GM18868 (cell line): ENCODE measurements at regions not wholly inside any gene's neighbourhood (a gene's known extent, or its start where the extent isn't known, plus 50 kb on each side); places are given as distances from the start of the nearest gene placed in this dataset.
"Not testable (repeated sequence)": the region's sequence is repeated elsewhere in the genome, so short reads cannot be mapped to it uniquely, and the experiment has no call there.

Experiments
- ATAC-seq: cut with Tn5 transposase; IDR thresholded peaks from one replicate; pipeline ENCODE4 v1.9.1; 2021; ENCODE audit warnings: mild to moderate bottlenecking, moderate library complexity; ENCODE audit not compliant: unreplicated experiment

DNA sequence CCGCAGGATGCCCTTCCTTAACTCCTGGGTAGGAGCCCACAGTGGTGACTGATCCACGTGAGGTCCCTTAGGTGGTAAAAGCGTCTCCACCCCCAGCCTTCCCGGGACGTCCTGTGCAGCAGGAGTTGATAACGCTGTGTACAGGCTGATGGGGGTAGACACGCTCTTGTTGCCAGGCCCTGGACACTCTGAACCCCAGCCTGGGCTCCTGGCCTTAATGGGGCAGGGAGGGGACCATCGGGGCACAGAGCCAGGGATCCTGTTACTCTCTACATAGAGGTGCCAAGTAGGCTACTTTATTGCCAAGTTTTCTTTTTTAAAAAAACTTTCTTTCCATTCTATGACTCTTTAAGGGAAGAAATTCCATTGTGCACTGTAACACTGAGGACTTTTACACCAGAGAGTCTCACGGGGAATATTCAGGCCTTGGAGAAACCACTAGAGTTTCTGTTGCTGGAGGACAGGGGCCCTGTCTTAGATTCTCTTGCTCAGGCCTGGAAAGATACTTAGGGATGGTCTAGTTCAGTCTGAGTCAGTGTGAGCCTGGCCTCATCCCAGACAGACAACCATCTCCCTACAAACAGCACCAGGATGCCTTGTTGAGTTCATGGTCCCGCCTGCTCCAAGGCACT is 104.3 kb upstream of the RNU6-1 start:
- no peak for ATAC-seq

DNA sequence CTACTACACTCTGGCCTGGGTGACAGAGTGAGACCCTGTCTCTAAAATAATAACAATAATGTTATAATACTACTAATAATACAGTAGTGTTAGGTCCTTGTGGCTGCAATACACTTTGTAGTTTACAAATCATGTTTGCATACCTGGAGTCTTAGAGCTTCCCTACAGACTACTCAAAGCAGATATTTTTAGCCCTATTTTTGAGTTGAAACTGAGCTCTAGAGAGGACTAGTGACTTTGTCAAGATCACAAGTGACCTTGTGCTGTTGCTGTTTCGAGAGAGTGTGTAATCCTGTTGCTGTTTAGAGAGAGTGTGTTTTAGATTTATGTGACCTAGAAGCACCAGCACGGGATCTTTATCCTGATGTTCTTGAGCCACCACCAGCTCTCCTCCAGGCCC is 105.3 kb upstream of the RNU6-1 start:
- ATAC-seq = no peak

DNA sequence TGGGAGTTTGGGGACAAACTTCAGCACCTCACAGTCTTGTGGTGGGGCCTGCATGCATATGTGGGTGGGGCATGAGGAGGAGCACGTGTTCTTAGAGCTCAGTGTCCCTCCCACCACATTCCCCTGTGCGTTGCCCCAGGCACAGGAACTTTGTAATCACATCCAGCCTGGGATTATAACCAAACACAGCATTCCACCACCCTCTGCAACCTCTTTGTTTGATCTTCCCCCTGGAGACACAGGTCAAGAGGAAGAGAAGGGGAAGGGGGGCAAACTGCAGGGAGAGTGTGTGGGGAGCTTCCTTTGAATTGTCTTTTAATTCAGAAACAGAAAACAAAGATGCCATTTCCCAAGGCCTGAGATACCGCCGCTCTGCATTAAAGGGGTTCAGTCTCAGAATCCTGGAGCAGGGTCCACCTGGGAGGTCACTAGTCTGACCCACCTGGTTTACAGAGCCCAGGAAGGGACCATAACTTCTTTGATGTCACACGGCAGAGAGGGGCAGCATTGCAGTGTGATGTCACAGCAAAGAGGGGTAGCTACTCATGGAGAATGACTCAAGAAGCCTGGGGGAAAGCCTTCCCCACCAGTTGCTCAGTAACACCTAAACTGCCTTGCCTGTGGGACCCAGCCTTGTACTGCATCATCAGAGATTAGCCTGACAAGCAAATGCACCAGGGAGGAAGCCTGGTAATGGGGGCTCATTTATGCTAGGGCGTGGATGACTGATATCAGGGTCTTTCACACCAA is 106.3 kb upstream of the RNU6-1 start:
- ATAC-seq = no peak

DNA sequence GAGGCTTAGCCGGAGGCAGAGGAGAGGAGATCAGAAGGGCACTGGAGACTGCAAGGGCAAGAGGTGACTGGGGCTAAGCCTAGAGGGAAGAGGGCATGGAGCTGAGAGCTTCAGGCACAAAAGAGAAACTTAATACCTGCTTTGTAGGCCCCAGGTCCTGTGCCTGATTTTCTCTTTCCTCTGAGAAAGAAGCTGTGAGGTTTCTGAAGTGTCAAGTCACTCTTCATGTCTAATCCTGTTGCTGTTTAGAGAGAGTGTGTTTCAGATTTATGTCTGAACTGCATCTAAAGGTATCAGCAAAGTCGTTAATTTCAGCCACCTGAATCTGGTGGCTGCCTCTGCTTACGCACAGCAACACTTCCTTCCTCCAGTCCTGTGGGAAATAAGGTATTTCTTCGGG is 106.9 kb upstream of the RNU6-1 start:
- no peak for ATAC-seq

DNA sequence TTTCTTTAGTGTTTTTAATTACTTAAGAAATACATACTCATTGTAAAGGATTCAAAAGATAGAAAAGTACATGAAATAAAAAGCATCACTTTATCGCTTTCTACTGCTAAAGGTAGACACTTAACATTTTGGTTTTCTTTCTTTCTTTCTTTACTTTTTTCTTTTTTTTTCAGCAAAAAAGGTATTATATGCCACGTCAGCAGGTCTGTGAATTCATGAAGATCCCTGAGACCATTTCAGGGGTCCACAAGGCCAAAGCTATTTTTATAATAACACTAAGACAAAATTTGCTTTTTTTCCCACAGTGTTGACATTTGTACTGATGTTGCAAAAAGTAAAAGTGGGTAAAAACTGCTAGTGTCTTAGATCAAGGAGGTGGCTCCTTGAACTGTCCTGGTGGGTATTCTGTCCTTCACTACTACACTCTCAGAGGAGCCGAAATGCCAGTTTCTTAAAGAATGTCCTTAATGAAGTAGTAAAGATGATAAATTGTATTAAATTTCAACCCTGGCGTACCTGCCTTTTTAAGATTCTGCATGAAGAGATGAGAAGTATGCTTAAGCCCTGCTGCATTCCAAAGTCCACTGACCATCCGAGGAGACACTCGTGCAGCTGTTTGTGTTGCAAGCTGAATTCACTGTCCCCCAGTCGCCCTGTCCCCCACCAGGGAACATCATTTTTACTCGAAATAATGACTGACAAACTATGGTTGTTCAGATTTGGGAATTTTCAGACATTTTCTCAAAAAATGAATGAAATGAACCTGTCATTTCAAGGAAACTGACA is 106.7 kb upstream of the PIAS1 start:
- no peak for ATAC-seq

DNA sequence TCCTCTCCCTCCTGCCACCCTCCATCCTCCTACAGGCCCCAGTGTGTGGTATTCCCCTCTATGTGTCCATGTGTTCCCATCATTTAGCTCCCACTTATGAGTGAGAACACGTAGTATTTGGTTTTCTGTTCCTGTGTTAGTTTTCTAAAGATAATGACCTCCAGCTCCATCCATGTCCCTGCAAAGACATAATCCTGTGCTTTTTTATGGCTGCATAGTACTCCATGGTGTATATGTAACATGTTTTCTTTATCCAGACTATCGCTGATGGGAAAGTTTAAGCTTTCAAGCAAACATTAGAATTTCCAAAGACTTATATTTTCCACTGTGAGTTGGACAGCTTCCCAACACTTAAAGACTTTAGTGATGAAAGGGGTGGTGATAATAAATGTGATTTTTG is 105.9 kb upstream of the PIAS1 start:
- no peak for ATAC-seq

DNA sequence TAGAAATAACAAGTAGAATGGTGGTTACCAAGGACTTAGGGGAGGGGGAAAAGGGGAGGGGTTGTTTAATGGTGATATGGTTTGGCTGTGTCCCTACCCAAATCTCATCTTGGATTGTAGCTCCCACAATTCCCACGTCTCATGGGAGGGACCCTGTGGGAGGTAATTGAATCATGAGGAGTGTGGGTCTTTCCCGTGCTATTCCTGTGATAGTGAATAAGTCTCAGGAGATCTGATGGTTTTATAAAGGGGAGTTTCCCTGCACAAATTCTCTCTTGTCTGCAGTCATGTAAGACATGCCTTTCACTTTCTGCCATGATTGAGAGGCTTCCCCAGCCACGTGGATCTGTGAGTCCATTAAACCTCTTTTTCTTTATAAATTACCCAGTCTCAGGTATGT is 102.9 kb upstream of the PIAS1 start:
- ATAC-seq = not testable (repeated sequence)

DNA sequence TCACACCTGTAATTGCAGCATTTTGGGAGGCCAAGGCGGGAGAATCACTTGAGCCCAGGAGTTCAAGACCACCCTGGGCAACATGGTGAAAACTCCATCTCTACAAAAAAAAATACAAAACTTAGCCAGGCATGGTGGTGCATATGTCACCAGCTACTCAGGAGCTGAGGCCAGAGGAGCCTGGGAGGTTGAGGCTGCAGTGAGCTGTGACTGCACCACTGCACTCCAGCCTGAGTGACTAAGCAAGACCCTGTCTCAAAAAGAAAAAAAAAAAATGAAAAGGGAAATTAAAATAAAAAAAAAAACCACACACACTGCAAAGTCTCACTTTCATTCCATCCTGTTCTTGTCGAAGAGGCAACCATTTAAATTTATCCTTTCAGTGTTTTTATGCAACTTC is 100.8 kb upstream of the PIAS1 start:
- ATAC-seq = no peak

DNA sequence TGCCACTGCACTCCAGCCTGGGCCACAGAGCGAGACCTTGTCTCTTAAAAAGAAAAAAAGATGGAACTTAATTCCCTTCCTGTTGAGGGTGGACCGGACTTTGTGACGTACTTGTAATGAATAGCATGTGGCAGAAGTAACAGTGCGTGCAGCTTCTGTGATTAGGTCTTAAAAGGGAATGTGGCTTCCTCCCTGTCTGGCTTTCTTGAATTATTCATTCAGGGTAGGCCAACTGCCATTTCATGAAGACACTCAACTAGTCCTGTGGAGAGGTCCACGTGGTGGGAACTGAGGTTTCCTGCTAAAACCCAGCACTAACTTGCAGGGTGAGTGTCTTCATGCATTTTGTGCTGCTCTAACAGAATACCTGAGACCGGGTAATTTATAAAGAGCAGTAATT is 98.9 kb upstream of the PIAS1 start:
- ATAC-seq = no peak

DNA sequence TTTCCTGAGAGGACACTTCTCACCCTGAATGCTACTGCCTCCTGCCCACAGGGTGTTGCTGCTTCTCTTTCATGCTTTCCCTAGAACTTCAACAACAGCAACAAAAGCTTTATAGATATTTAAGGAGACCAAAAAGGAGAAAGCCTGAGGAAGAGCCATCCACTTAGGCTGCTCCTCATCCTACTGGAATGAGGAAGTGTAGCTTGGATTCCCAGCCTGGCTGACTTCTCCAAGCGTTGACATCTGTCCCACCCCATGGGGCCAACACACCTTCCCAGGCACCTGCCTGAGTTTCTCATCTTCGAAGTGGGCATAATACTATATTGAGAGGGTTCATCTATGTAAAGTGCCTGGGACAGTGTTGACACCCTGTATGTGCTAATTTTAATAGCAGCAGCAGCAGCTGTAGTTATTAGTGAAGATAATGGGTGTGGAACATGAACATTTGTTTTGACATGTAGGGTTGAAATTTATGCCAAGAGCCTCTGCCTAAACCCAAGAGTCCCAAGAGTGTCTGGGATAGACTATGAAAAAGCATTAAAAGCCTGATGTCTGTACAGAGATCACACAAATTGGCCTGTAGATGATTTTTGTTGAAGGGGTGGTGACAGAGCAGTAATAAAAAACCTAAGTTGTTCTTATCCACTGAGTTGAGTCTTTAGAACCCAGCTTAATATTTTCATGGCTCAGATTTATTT is 96.5 kb upstream of the PIAS1 start:
- no peak for ATAC-seq

DNA sequence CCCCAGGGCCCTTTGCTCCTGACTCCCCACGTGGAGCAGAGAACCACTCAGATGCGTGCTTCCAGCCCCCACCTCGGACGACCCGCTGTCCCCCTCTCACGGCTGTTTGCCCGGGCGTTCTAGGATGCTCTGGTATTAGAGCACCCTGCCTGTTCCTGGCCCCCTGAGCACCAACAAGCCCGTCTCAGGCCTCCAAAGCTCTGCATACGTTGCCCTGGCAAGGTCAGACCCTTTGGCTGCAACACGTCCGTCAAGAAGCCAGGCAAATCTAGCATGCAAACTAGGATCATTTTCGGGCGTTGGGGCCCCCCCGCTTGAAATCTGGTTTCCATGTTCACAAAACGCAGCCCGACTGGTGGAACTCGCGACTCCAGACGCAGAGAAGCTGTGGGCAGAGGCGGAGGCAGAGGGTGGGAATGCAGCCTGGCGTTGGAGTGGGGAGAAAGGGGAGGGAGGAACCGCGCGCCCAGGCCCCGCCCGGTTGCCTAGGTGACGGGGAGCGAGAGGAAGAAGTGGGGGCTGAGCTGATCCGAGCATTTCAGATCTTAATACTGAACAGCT is 86.2 kb upstream of the PIAS1 start:
- ATAC-seq = no peak

DNA sequence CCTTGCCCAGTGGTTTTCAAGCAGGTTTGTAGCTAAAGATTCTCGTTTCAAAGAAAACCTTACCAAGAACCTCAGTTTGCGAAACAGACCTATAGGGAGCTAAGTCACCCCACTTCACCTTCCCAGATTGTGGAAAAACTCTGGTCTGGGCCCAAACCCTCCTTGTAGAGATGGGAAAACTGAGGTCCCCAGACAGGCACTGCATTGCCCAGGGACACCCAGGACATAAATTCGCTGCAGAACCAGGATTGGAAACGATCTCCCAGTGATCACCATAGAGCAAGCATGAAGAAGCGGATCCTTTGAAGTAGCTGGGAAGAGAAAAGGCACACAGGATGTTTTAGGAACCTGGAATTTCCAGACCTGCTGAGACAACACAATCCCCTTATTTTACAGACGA is 85.6 kb upstream of the PIAS1 start:
- ATAC-seq = no peak

DNA sequence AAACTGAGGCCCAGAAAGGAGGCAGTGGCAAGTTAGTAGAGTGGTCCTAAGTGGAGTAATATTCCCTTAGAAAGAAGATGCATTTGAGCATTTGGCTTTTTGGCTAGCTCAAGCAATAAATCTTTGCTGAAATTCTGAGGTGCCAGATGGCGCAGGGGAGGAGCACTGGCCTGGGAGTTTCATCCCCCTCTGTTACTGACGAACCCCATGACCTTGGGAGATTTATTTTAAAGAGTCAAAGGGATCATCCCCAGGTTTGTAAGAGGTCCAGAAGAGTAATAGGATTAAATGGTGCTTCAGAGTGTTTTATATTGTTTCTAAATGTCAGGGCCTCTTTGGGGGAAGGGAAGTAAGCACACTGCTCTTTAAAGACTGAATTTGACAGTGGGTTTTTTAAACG is 85.1 kb upstream of the PIAS1 start:
- ATAC-seq = no peak

DNA sequence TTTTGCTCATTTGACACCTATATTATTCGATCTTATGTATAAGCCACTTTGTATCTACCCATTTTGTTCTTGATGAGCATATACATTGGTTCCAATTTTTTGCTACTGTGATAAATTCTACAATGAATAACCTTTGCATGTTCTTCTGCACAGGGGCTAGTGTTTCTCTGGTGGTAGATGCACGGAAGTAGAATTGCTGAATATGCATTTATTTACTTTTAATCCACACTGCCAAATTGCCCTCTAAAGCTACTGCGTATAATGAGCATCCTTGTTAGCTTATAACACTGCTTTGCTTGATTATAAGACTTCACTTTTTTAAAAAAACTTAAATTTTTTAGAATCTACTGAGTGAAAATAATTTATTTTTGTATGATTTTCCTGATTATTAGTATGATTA is 84.2 kb upstream of the PIAS1 start:
- ATAC-seq = no peak

DNA sequence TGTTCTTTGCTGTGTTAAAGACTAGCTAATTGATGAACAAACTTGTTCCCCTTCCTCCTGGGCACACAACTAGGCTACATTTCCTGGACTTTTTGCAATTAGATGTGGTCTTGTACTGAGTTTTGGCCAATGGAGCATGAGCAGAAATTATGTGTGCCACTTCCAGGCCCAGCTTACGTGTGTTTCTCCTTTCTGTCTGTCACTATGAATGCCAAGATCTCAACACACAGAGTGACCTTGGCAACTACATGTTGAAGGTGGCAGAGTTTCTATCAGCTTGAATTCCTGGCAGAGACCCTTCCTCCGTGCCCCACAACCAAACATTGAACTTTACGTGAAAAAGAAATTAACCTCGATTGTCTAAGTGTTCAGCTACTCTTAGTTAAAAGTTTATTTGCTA is 81.7 kb upstream of the PIAS1 start:
- ATAC-seq = no peak

DNA sequence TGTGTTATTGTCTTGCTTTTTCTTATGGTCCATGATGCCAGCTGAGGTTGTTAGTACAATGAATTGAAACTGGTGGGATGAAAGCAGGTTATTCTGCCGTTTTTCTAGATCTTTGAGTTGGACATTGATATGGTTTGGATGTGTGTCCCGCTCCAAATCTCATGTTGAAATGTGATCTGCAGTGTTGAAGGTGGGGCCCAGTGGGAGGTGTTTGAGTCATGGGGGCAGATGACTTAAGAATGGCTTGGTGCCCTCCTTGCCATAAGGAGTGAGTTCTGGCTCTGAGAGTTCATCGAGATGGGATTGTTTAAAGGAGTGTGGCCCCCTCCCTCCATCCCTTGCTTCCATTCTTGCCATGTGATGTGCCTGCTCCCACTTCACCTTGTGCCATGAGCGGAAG is 80.3 kb upstream of the PIAS1 start:
- no peak for ATAC-seq

DNA sequence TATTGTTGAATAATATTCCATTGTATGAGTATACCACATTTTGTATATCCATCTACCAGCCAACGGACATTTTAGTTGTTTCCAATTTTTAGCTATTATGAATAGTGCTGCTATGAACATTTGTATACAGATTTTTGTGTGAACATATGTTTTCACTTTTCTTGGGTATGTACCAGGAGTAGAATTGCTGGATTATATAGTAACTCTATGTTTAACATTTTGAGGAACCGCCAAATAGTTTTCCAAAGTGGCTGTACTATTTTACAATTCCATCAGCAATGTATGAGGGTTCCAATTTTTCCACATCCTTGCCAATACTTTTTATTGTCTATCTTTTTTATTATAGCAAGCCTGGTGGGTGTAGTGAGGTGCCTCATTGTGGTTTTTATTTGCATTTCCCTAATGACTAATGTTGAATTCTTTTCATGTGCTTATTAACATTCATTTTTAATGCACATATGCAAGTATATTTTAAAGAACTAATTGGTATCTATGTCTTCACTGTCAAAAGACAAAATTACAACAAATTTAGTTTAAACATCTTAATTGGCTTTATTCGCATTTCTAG is 77.5 kb upstream of the PIAS1 start:
- ATAC-seq = no peak

DNA sequence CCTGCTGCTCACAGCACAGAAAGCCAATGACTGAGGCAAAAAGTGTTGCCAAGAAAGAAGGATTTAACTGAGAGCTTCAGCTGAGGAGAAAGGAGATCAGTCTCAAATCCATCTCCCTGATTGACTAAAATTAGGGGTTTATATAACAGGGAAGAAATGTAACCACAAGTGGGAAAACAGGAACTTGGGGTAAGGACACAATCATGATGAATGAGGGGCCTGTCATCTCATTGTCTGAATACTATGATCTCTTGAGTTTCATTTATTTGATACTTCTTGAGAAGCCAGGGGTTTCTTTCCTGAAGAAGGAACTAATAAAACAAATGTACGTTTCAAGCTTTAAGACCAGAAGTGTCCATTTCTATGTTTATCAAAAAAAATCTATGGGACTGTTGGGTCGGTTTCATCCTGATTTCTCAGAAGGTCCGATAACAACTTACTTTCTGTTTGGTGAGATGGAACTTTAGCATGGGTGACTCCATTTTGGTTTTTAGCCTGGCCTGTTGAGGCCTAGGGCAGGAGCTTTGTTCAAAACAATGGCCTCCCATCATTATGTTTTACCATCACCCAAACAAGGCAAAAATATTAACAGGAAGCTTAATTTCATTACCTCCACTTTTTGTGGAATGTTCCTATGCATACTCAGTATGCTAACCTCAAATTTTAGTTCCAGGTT is 76.6 kb upstream of the PIAS1 start:
- no peak for ATAC-seq

DNA sequence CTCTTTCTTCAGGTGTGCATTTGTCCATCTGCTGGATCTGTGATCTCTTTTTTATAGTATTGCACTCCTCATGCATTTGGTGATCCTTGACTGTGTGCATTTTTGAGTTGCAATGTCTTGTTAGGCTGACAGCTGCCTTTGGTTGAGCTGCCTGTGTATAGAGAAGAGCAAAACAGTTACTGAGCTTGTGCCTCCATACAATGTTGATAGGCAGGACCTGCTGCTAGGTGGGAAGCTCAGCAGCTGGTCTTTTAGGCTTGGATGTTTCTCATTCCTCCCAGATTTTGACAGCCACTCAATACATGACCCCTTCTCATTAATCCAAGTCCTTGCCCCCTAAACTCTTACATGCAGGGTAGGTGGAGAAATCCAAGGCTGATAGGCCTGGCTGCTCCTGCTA is 74.8 kb upstream of the PIAS1 start:
- no peak for ATAC-seq

DNA sequence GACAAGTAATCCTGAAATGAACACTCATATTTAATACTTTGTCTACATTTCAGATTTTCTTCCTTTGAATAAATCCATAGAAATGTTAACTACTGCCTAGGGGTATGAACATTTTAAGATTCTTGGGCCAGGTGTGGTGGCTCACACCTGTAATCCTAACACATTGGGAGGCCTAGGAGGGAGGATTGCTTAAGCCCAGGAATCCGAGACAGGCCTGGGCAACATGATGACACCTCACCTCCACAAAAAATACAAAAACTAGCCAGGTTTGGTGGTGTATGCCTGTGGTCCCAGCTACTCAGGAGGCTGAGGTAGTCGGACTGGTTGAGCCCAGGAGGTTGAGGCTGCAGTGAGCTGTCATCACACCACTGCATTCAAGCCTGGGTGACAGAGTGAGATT is 73.9 kb upstream of the PIAS1 start:
- ATAC-seq = no peak
